ENCODE measurements at regions not wholly inside any gene's neighbourhood (a gene's known extent, or its start where the extent isn't known, plus 50 kb on each side); places are given as distances from the start of the nearest gene placed in this dataset.

GRCh38 chr21:27841084-27841672 is 874.3 kb upstream of the ADAMTS5 start:
- no peak for TF ChIP-seq CTCF (IDR thresholded peaks at IDR 0.05; ENCODE audit: low read depth, low read length, poor library complexity, severe bottlenecking)
- TF ChIP-seq EZH2phosphoT487 (IDR thresholded peaks at IDR 0.05; ENCODE audit: borderline replicate concordance, low read length): no peak
